HUDEP-2 (cell line): ENCODE measurements at regions not wholly inside any gene's neighbourhood (a gene's known extent, or its start where the extent isn't known, plus 50 kb on each side); places are given as distances from the start of the nearest gene placed in this dataset.
A peak's percentile ranks its signal among the peaks of the same experiment; 100 is the strongest.

Experiments
- DNase-seq, 76 experiments: peaks; one replicate each; lab custom pipeline; 2025; ENCODE audit not compliant: unreplicated experiment in 76 of 76; lab: John Stamatoyannopoulos, UW

DNA sequence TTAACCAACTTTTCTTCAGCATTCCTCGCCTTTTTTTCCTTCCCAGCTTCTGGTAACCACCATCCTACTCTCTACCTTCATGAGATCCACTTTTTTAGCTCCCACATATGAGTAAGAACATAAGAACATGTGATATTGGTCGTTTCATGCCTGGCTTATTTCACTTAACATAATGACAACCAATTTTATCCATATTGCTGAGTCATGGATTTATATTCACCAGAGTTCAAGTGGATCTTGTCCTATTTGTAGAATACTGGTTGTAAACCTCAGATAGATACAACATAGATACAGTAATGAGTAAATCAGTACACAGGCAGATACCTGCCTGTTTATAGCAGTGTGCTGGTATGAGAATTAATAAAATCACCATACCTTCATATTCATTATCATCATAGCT, 412.0 kb upstream of the RBMS3 start:
- DNase-seq: no peak

DNA sequence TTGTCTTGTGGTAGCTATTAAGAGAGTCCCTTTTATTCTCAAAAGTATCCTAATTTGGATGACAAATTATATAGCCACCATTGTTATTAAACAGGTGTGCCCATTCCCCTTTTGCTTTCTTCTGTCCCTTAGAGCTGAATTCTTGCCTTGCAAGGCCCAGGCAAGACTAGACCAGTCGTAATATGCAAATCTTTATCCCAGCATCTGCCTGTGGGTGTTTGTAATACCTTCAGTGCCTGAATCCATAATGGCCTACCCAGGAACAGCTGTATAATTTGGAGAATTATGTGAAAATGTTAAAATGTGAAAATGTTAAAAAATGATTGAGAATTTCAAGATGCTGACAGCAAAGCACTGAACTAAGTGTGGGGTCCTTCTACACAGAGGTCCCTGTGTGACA, 403.0 kb upstream of the RBMS3 start:
- DNase-seq: no peak

- DNase-seq: no peak
Measured at GRCh38 chr3:28890373-28890772, 390.5 kb upstream of the RBMS3 start.

- no peak for DNase-seq
Measured at GRCh38 chr3:28891485-28891884, 389.4 kb upstream of the RBMS3 start.

- DNase-seq: no peak
Measured at GRCh38 chr3:28900301-28900700, 380.6 kb upstream of the RBMS3 start.

DNA sequence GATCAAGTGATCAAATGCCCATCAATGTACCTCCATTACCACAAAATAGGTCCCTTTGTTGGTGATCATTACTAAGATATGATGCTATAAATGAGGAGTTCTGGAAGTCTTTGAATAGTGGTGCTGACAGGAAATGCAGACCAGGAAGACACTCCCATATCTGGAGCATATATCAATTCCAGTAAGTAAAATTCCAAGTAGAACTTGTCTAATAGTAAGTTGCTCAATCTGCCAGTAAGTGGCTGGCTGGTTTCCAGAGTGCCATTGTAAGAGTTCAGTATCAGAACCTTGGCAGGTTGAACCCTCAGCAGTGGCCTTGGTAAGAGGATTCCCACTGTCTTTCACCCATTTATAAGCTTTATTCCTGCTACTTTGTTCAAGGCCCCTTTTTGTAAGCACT, 379.9 kb upstream of the RBMS3 start:
- DNase-seq: no peak

DNA sequence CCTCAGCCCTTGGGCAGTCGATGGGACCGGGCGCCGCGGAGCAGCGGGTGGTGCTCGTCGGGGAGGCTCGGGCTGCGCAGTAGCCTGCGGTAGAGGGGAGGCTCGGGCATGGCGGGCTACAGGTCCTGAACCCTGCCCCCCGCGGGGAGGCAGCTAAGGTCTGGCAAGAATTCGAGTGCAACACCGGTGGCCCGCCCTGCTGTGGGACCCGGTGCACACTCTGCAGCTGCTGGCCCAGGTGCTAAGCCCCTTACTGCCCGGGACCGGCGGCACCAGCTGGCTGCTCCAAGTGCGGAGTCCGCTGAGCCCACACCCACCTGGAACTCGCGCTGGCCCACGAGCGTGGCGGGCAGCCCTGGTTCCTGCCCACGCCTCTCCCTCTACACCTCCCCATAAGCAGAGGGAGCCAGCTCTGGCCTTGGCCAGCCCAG, 377.7 kb upstream of the RBMS3 start:
- DNase-seq: no peak

DNA sequence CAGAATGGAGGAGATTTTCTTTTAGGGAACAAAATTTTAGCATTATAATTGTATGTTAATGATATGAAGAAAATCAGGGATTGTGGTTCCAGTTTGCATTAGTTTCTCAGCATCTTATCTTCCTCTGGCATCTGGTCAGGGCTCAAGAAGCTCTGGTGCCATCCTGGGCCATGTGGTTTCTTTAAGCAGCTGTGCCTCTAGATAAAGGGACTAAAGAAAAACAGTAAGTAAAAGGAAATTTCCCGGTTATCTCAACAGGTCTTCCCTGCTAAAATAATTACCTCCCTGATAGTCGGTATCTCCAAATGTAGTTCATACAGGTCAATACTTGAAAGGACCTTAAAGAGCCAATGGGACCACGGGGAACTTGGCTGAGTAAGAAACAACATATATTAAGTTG, 375.1 kb upstream of the RBMS3 start:
- peak in 39 of 76 experiments; percentile 1 to 65 (median 19) for DNase-seq

DNA sequence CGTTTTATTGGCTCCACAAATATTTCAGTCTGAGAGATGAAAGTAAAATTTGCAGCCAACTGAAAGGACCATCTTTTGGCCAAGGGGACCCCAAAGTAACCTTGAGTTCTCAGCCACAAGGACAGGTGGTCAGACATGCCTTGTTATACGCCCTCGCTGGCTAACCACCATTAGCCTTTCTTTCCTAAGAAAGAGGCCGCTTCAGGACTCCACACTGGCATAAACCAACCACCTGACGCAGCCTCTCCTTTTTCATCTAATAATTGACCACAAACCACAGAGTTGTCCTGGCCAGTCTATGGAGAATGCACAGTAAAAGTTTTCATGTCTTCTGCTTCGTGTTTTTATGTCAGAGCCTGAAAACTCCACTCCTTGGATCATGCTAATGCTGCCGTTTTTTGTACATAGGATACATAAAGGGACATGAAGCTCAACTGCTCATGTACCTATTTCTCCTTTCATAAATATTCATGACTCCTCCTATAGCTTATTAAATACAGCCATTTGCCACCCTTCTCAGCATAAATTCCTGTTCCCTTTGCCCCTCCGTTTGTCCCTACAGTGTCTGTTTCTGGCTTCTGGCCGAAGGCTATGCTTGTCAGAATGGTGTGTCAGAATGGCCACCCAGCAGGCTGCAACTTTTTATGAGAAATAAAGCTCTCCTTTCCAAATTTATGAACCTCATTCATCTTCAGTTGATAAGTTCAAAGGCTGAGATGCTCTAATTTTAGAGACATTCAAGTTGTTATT, 374.1 kb upstream of the RBMS3 start:
- DNase-seq: no peak

DNA sequence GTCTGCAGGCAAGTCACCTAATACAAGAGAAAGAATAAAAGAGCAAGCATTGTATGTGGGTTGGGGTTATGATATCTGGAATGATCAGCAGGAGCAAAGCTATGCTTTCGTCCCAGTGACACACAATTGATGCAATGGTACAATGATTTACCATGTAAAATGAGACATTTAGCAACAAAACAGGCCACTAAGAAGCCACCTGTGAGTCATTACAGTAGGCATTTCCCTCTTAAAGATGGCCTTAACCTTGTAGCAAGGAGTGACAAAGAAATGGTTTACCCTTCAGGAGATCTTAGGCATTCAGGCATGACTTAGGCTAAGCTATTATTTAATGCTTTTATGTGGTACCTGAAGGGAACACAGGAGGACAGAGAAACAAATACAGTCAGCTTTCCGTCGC, 373.3 kb upstream of the RBMS3 start:
- no peak for DNase-seq

- DNase-seq: no peak
Measured at GRCh38 chr3:28912120-28912885, 368.6 kb upstream of the RBMS3 start.

DNA sequence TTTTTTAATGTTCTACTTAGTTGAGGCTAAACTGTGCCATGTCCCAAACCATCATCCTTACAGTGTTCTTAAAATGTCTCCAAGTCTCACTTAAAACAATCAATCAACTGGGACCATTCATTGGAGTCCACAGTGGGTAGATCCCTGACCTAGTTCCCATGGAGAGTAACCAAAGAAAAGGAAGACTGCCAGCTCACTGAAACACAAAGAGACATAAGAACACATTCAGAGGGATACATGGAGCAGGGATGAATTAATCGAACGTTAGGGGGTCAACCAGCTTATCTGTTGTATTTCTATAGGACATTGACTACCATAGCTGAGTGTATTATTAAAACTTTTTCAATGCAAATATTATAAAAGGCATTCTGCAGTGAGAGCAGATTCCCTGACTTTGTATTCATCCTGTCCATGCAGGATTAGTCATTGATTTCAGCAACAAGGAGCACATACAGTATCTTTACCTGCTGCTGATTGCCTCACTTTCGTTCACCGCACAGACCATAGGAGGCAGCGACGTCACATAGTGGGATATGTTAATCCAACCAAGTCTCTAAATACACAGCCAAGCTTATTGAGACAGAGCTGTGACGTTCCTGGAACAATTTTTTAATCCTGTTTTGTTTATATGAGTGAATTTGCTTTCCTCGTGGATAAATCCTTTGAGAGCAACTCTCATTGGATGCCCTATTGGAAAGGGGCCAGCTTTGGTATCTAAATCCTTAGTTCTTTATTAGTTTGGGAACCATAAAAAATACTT, 364.9 kb upstream of the RBMS3 start:
- DNase-seq: no peak

GRCh38 chr3:28916713-28917499, 364.0 kb upstream of the RBMS3 start:
- DNase-seq: no peak

DNA sequence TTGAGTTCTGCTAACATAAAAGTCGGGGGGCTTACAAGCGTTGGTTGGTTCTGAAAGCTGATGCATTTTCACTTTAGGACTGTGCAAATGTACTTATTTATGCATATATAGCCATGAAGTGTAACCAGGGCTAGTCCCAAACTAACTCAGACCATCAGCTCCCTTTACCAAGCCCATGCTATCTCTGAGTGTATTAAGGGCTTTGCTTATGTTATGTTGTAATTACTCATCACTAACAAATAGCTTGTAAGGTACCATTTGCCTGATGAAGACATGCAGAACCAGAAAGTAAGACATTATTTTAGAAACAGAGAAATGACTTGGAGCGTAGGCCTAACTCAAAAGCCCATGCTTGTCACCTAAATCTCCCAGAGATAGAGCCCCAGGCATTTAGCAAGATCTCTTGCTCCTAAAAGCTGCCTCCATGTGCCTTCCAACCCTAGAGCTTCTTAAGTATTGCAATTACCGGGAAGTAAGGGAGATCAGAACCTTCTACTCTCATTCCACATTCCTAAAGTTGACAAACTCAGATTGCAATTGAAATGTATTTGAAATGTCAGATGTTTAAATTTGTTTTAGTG, 362.9 kb upstream of the RBMS3 start:
- DNase-seq: no peak

GRCh38 chr3:28922376-28922775, 358.5 kb upstream of the RBMS3 start:
- no peak for DNase-seq

DNA sequence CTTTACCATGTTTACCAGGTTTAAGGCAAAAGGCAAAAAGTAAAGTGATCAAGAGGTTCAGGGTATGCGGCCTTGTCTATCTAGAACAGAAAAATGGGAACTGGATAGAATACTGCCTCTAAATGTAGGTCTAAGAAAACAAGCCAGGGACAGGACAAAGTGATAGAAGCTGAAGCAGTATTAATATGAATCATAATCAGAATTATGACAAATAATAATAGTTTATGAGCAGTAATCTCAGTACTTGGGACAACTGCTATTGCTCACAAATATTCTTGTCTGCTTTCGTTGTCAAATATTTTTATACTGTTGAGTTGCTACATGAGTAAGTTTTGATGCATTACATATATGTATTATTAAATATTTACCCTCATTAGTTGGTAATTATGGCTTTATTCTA, 356.9 kb upstream of the RBMS3 start:
- no peak for DNase-seq

DNA sequence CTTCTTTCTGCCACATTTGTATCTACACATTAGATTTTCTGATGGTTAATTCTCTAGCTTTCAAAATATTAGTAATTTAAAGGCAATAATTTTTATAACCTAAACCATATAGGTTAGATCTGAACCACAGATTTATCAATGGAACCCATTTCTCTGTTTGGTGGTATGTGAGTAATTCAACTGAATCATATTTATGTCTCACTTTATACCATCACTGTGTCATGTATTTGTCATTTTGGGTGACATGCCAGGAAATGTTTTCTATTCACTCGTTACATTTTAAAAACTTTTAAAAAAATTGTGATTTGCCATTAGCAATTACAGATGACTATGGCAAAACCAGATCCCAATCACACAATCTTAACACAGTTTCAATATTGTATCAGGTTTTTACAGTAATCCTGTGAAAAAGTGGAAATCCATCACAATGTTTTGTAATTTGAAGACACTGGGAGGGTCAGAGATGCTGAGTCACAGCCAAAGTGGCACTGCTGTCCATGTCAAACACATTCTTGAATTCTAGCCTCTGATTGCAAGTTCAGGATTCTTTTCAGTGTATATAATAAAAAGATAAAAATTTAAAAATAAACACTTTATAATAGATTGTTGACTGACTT, 356.0 kb upstream of the RBMS3 start:
- DNase-seq: no peak

- DNase-seq: no peak
Measured at GRCh38 chr3:28933337-28933736, 347.5 kb upstream of the RBMS3 start.

- no peak for DNase-seq
Measured at GRCh38 chr3:28934126-28934813, 346.6 kb upstream of the RBMS3 start.
